Caco-2 (cell line): ENCODE measurements at regions not wholly inside any gene's neighbourhood (a gene's known extent, or its start where the extent isn't known, plus 50 kb on each side); places are given as distances from the start of the nearest gene placed in this dataset.

Experiments
- BruUV-seq: library from RNA; stranded (reverse); fragments of 400-500 nt; replicated peaks from 2 replicates; lab custom pipeline; 2021; lab: Mats Ljungman, UMichigan
- CTCF ChIA-PET: fragments of 300-600 bp; sonication (Branson Sonifier 250); formaldehyde crosslinking; loops from one replicate; lab custom pipeline; 2022; ENCODE audit warnings: antibody characterized with exemption; lab: Charles Lee
- POLR2A ChIA-PET: fragments of 300-600 bp; sonication (Branson Sonifier 250); formaldehyde crosslinking; loops from one replicate; lab custom pipeline; 2022; ENCODE audit warnings: antibody characterized with exemption; lab: Charles Lee
- DNase-seq, 2 experiments: peaks; one replicate each; pipeline versions ENCODE4 v3.0.0 to v3.0.0-alpha.2; 2020 to 2022
- H3K27me3 ChIP-seq: replicated peaks from 2 replicates; pipeline ENCODE4 v1.6.0; 2011; ENCODE audit warnings: low read length; ENCODE audit not compliant: control insufficient read depth, insufficient read depth
- H3K36me3 ChIP-seq: 2 replicates; pipeline ENCODE4 v1.5.1; 2011; ENCODE audit warnings: low read length; ENCODE audit not compliant: control insufficient read depth, insufficient read depth
- H3K4me1 ChIP-seq: fragments of 250-450 bp; sonication (Bioruptor Pico); 2 replicates; pipeline ENCODE4 v1.5.1; 2020; ENCODE audit warnings: mild to moderate bottlenecking
- H3K4me3 ChIP-seq: 2 replicates; pipeline ENCODE4 v1.5.1; 2011; ENCODE audit warnings: low read depth, mild to moderate bottlenecking, control low read depth, low read length
- H3K9me3 ChIP-seq: fragments of 250-450 bp; sonication (Bioruptor Pico); 2 replicates; pipeline ENCODE4 v1.5.1; 2020; ENCODE audit warnings: mild to moderate bottlenecking, moderate library complexity
- H3K27ac Mint-ChIP-seq: one replicate; pipeline ENCODE4 v1.8.0; 2022; ENCODE audit warnings: mixed read lengths; ENCODE audit not compliant: unreplicated experiment
- H3K27me3 Mint-ChIP-seq: one replicate; pipeline ENCODE4 v1.8.0; 2022; ENCODE audit warnings: mixed read lengths; ENCODE audit not compliant: insufficient read depth, unreplicated experiment
- H3K36me3 Mint-ChIP-seq: one replicate; pipeline ENCODE4 v1.8.0; 2022; ENCODE audit warnings: mild to moderate bottlenecking, mixed read lengths; ENCODE audit not compliant: insufficient read depth, unreplicated experiment
- H3K4me1 Mint-ChIP-seq: one replicate; pipeline ENCODE4 v1.8.0; 2022; ENCODE audit warnings: low read depth, mixed read lengths; ENCODE audit not compliant: unreplicated experiment
- H3K4me3 Mint-ChIP-seq: one replicate; pipeline ENCODE4 v1.8.0; 2022; ENCODE audit warnings: mild to moderate bottlenecking, moderate library complexity, mixed read lengths; ENCODE audit not compliant: unreplicated experiment
- H3K9me3 Mint-ChIP-seq: one replicate; pipeline ENCODE4 v1.8.0; 2022; ENCODE audit warnings: mixed read lengths; ENCODE audit not compliant: unreplicated experiment
- intact Hi-C: fragments of 100-400 bp; cut with micrococcal nuclease; formaldehyde crosslinking; loops from one replicate; pipeline ENCODE4 v1.10.0; 2022; ENCODE audit not compliant: unreplicated experiment
- TF ChIP-seq, protein P1 (sequence below), 2 experiments: fragments of 200-600 bp in 1 of 2; IDR thresholded peaks; 1 replicate in 1 of 2; 2 replicates in 1 of 2; pipeline versions ENCODE4 v1.5.1 to v1.8.0; 2011 to 2022; ENCODE audit warnings: antibody characterized with exemption in 1 of 2, control low read depth in 1 of 2, inconsistent platforms in 1 of 2, low read depth in 1 of 2, low read length in 1 of 2, mild to moderate bottlenecking in 1 of 2, moderate library complexity in 1 of 2; ENCODE audit not compliant: insufficient read depth in 1 of 2, severe bottlenecking in 1 of 2, unreplicated experiment in 1 of 2

- Histone ChIP-seq H3K4me1 (no peaks in the 10 kb centered on the region), H3K4me3 (no peak overlapping the region), H3K9me3 (no peaks in the 10 kb centered on the region), H3K36me3 (no peaks in the 10 kb centered on the region), H3K27me3 (no peaks in the 10 kb centered on the region)
- Mint-ChIP-seq H3K27ac (no peak overlapping the region), H3K27me3 (no peaks in the 10 kb centered on the region), H3K4me1 (peaks cover 13% of the 10 kb centered on the region), H3K4me3 (no peak overlapping the region), H3K36me3 (no peaks in the 10 kb centered on the region), H3K9me3 (no peaks in the 10 kb centered on the region)
- ChIA-PET POLR2A (no interaction called here), CTCF (no interaction called here)
- intact Hi-C loops, result loop anchor here (1.0 kb wide), 1 partner anchor 33 kb away; no protein-coding TSS in a partner anchor
- DNase-seq, result no peak
- TF ChIP-seq, protein P1, sequence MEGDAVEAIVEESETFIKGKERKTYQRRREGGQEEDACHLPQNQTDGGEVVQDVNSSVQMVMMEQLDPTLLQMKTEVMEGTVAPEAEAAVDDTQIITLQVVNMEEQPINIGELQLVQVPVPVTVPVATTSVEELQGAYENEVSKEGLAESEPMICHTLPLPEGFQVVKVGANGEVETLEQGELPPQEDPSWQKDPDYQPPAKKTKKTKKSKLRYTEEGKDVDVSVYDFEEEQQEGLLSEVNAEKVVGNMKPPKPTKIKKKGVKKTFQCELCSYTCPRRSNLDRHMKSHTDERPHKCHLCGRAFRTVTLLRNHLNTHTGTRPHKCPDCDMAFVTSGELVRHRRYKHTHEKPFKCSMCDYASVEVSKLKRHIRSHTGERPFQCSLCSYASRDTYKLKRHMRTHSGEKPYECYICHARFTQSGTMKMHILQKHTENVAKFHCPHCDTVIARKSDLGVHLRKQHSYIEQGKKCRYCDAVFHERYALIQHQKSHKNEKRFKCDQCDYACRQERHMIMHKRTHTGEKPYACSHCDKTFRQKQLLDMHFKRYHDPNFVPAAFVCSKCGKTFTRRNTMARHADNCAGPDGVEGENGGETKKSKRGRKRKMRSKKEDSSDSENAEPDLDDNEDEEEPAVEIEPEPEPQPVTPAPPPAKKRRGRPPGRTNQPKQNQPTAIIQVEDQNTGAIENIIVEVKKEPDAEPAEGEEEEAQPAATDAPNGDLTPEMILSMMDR (IDR thresholded peaks at IDR 0.05; ENCODE audit: insufficient read depth in 1 of 2, low read depth in 1 of 2, low read length in 1 of 2, severe bottlenecking in 1 of 2, unreplicated experiment in 1 of 2), result no peak
- BruUV-seq, result no TSS peak
Observed at GRCh38 chrX:104310657-104311254, 56.0 kb upstream of the ESX1 start.

GRCh38 chrX:104310090-104310489 is 55.4 kb upstream of the ESX1 start:
- Histone ChIP-seq H3K9me3 (no peaks in the 10 kb centered on the region), H3K4me1 (no peaks in the 10 kb centered on the region), H3K4me3 (no peak overlapping the region), H3K36me3 (no peaks in the 10 kb centered on the region), H3K27me3 (no peaks in the 10 kb centered on the region)
- Mint-ChIP-seq H3K27ac (no peak overlapping the region), H3K9me3 (no peaks in the 10 kb centered on the region), H3K36me3 (no peaks in the 10 kb centered on the region), H3K4me1 (peaks cover 13% of the 10 kb centered on the region), H3K4me3 (no peak overlapping the region), H3K27me3 (no peaks in the 10 kb centered on the region)
- intact Hi-C loops, result loop anchor here (1.0 kb wide), 1 partner anchor 33 kb away; no protein-coding TSS in a partner anchor
- TF ChIP-seq, protein P1 (IDR thresholded peaks at IDR 0.05; ENCODE audit: insufficient read depth in 1 of 2, low read depth in 1 of 2, low read length in 1 of 2, severe bottlenecking in 1 of 2, unreplicated experiment in 1 of 2), result peak in 1 of 2 experiments; percentile 11
- peak in 1 of 2 experiments; percentile 1 for DNase-seq
- BruUV-seq, result no TSS peak
- ChIA-PET POLR2A (no interaction called here), CTCF (no interaction called here)

DNA sequence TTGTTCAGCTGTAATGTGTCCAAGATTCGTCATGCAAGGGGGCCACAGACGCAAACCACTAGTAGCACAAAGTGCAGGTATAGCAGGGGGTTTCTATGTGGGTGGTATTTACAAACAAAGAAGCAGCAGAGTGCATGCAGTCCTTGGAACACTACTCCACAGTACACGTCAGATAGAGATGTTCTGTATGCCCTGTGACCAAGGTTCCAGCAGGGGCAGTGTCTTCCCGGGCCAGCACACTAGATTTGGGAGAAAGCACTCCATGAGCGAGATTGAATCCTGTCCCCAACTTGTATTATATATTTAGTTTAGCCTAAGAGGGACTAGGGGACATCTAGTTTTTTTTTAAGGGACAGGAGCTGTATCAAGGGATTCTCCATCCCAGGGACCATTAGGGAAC is 54.4 kb upstream of the ESX1 start:
- intact Hi-C loops, result no loop called here
- CTCF ChIA-PET, result no interaction called here
- BruUV-seq, result no TSS peak

More for the DNA sequence above, 54.4 kb upstream of the ESX1 start:
- Mint-ChIP-seq H3K4me3 (no peak overlapping the region), H3K9me3 (no peaks in the 10 kb centered on the region), H3K27me3 (no peaks in the 10 kb centered on the region), H3K27ac (no peak overlapping the region), H3K4me1 (peaks cover 13% of the 10 kb centered on the region), H3K36me3 (no peaks in the 10 kb centered on the region)
- no peaks in the 10 kb centered on the region for H3K4me1 ChIP-seq
- H3K36me3 ChIP-seq, result no peaks in the 10 kb centered on the region
- POLR2A ChIA-PET, result no interaction called here
- no peaks in the 10 kb centered on the region for H3K27me3 ChIP-seq
- TF ChIP-seq, protein P1 (IDR thresholded peaks at IDR 0.05; ENCODE audit: insufficient read depth in 1 of 2, low read depth in 1 of 2, low read length in 1 of 2, severe bottlenecking in 1 of 2, unreplicated experiment in 1 of 2), result no peak
- no peak overlapping the region for H3K4me3 ChIP-seq
- no peaks in the 10 kb centered on the region for H3K9me3 ChIP-seq
- peak in 1 of 2 experiments; percentile 0 for DNase-seq
